HG02885 (cell line): ENCODE measurements at regions not wholly inside any gene's neighbourhood (a gene's known extent, or its start where the extent isn't known, plus 50 kb on each side); places are given as distances from the start of the nearest gene placed in this dataset.
"Not testable (repeated sequence)": the region's sequence is repeated elsewhere in the genome, so short reads cannot be mapped to it uniquely, and the experiment has no call there.

Experiments used
- ATAC-seq: cut with Tn5 transposase; IDR thresholded peaks from one replicate; pipeline ENCODE4 v1.9.1; 2021; ENCODE audit warnings: mild to moderate bottlenecking; ENCODE audit not compliant: unreplicated experiment, poor library complexity

GRCh38 chr1:96588416-96588995 is 133.1 kb upstream of the PTBP2 start:
- no peak for ATAC-seq

GRCh38 chr1:96595530-96595929 is 126.1 kb upstream of the PTBP2 start:
- not testable (repeated sequence) for ATAC-seq

- ATAC-seq, result peak; percentile 92
These were observed 125.2 kb upstream of the PTBP2 start for GRCh38 chr1:96596226-96596922.

- ATAC-seq, result no peak
These were observed 124.4 kb upstream of the PTBP2 start for GRCh38 chr1:96597218-96597617.

DNA sequence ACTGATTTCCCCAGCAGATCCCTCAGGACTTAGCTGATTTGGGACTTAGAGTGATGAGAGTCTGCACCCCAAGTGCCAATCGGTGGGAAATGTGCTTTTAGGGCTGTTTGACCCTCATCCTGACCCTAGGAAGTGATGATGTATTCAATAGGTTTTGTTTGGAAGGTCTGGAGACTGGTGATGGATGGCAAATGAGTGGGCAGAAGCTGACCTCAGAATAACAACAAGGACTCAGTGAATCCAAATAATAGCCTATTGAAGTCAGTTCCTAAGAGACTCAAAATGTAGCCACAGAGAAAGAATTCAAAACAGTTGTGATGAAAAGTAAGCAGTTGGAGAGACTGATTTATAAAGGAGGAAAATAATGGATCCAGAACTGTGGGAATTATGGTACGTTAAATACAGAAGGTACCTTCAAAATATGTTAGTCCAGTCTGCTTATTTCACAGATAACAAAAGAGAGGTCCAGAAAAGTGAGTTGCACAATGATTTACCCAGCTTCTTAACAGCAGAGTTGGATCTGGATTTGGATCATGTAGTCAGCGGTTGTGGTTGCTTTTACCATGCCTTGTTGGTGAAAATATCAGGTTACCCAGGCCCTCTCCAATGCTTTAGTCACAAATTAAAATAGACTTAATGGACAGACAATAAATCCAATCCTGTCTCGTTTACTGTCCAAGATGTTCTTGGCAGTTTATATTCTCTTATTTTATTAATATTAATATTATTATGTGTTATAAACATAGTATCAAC is 123.0 kb upstream of the PTBP2 start:
- ATAC-seq, result no peak

- not testable (repeated sequence) for ATAC-seq
These were observed 117.0 kb upstream of the PTBP2 start for GRCh38 chr1:96604620-96605019.

DNA sequence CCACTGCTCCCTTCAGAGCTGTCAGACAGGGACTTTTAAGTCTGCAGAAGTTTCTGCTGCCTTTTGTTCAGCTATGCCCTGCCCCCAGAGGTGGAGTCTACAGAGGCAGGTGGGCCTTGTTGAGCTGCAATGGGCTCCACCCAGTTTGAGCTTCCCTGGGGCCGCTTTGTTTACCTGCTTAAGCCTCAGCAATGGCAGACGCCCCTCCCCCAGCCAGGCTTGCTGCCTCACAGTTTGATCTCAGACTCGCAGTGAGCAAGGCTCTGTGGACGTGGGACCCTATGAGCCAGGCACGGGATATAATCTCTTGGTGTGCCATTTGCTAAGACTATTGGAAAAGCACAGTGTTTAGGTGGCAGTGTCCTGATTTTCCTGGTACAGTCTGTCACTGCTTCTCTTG is 104.2 kb upstream of the PTBP2 start:
- ATAC-seq, result not testable (repeated sequence)

DNA sequence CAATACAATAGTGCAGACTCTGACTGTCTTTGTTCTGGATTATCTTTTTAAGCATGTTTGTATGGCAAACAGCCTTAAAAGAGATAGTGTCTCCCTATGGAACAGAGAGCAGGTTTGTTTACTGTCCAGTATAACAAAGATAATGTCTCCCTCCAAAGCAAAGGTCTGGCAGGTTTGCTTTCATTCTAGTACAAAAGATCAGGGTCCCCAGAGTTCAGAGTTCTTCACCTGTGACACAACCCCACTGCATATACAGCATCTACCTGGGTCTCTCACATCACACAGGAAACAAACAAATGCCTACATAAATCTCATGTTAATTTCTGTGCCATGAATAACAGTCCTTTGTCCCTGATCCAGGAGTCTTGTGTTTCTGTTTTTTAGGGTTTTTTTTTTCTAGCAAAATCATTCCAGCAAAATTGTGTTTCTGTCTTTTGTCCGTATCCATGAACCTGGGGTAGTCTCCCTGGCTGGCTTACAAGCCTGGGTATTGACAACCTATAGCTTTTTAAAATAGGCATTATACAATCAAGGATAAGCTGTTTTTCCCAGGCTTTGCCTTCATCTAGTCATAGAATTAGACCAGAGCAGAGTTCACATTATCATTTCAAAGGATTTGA is 89.4 kb upstream of the PTBP2 start:
- ATAC-seq, result no peak

- no peak for ATAC-seq
These were observed 87.9 kb upstream of the PTBP2 start for GRCh38 chr1:96633695-96634094.

- ATAC-seq, result no peak
These were observed 86.7 kb upstream of the PTBP2 start for GRCh38 chr1:96634883-96635282.

DNA sequence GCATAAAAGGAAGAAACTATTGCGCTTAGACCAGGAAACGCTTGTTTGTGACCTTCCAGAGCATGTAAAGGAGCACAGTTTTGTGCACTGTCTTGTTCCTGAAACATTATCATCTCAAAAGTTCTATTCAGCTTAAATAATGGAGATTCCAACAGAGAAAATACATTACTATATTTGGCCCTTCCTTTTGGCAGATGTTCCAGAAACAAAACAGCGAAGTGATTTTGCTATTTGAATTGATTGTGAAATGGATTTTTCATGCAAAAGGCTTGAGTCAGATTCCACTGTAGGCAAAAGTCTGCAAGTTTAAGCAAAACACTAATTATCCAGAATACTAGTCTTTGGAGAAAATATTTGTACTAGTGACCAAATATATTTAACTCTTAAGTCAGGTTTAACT is 80.3 kb upstream of the PTBP2 start:
- ATAC-seq, result no peak

- no peak for ATAC-seq
These were observed 78.1 kb upstream of the PTBP2 start for GRCh38 chr1:96643519-96643918.

DNA sequence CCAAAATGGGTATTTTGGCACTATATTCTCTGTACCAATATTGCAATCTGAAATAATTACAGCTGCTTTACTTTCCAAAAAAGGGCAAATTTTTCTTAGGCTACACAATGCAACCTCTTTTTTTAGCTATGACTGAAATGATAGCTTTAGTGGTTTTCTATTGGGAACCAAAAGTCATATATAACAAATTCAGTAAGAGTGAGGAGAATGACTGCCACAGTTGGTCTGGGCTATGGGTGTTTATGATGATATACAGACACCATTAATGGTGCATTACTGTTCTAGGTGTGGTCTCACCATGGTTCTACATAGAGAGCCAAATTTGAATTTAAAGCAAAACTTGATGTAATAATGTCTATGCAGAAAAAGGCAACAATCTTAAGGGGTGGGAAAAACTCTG is 72.3 kb upstream of the PTBP2 start:
- ATAC-seq, result no peak

GRCh38 chr1:96651517-96651916 is 70.1 kb upstream of the PTBP2 start:
- no peak for ATAC-seq

GRCh38 chr1:96660051-96660450 is 61.5 kb upstream of the PTBP2 start:
- ATAC-seq, result no peak

DNA sequence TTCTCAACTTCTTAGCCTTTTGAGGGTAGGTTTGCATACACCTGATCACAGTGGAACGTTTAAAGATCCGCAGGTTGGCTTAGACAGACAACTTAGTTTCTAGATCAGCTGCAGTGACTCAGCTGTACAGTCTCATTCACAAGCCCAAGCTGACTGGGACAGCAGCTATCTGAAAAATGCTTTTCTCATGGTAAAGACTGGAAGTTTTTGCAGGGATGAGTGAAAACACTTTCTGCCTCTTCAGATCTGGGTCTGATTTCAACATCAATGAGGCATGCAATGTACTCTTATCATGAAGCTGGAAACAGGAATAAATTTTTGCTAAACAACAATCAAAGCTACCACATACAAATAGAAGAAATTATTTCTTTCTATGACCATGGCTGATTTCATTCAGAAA is 61.1 kb upstream of the PTBP2 start:
- ATAC-seq, result no peak
